ENCODE measurements at regions not wholly inside any gene's neighbourhood (a gene's known extent, or its start where the extent isn't known, plus 50 kb on each side); places are given as distances from the start of the nearest gene placed in this dataset.

DNA sequence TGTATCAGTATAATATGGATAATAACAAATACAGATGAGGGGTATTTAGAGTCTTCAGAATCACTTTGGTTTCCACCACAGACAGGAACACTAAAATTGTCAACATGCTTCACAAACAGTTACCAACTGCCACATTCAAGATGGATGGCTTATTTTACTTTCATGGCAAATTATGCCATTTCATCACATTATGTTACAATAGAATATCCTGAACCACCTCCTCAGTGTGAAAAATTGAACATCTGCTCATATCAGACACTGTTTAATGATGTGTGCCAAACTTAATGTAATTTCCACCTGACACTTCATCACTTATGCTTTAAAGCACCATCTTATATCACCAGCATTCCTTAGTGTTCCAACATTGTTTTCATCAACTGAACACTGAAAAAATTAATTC lies 357.4 kb downstream of the KCNN2 start:
- RAD21 ChIA-PET (ENCODE audit: unreplicated experiment), result no interaction called here
- H2AFZ ChIP-seq (ENCODE audit: control insufficient read depth, low read depth, low read length), result no peak overlapping the region
- H3K27me3 ChIP-seq (replicated peaks in 1 of 2; ENCODE audit: control insufficient read depth in 2 of 2, insufficient read depth in 2 of 2, low read length in 1 of 2), result no peaks in the 10 kb centered on the region
- H3K79me2 ChIP-seq (ENCODE audit: control insufficient read depth, insufficient read depth, low read length), result no peaks in the 10 kb centered on the region
- H4K20me1 ChIP-seq (ENCODE audit: control insufficient read depth, insufficient read depth), result no peaks in the 10 kb centered on the region
- CTCF ChIA-PET, result no interaction called here
- H3K27ac ChIP-seq (ENCODE audit: control insufficient read depth, insufficient read depth), result no peak overlapping the region
- no peak for DNase-seq (ENCODE audit: low read depth, low spot score)
- no peaks in the 10 kb centered on the region for H3K36me3 ChIP-seq (ENCODE audit: control insufficient read depth in 2 of 2, insufficient read depth in 2 of 2, low read length in 1 of 2)
- SMC1A ChIA-PET (ENCODE audit: uncharacterized antibody, unreplicated experiment), result no interaction called here
- H3K9ac ChIP-seq (ENCODE audit: control insufficient read depth, insufficient read depth, low read length), result no peak overlapping the region
- no peaks in the 10 kb centered on the region for H3K9me3 ChIP-seq (replicated peaks; ENCODE audit: control insufficient read depth, insufficient read depth, low read length)
- no peak overlapping the region for H3K4me3 ChIP-seq
- no peak overlapping the region for H3K4me2 ChIP-seq (ENCODE audit: control insufficient read depth, insufficient read depth)
- no peaks in the 10 kb centered on the region for H3K4me1 ChIP-seq (ENCODE audit: control insufficient read depth, insufficient read depth, low read length)
- BruUV-seq (replicated peaks), result no TSS peak
- intact Hi-C loops (cut with micrococcal nuclease; ENCODE audit: unreplicated experiment) (no loop called here), in situ Hi-C loops (cut with MboI) (no loop called here)
- POLR2A ChIA-PET, result no interaction called here
- no peak for FAIRE-seq
- ATAC-seq, result no peak
- TF ChIP-seq, protein P1, sequence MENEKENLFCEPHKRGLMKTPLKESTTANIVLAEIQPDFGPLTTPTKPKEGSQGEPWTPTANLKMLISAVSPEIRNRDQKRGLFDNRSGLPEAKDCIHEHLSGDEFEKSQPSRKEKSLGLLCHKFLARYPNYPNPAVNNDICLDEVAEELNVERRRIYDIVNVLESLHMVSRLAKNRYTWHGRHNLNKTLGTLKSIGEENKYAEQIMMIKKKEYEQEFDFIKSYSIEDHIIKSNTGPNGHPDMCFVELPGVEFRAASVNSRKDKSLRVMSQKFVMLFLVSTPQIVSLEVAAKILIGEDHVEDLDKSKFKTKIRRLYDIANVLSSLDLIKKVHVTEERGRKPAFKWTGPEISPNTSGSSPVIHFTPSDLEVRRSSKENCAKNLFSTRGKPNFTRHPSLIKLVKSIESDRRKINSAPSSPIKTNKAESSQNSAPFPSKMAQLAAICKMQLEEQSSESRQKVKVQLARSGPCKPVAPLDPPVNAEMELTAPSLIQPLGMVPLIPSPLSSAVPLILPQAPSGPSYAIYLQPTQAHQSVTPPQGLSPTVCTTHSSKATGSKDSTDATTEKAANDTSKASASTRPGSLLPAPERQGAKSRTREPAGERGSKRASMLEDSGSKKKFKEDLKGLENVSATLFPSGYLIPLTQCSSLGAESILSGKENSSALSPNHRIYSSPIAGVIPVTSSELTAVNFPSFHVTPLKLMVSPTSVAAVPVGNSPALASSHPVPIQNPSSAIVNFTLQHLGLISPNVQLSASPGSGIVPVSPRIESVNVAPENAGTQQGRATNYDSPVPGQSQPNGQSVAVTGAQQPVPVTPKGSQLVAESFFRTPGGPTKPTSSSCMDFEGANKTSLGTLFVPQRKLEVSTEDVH (IDR thresholded peaks at IDR 0.05; ENCODE audit: low read depth, partially characterized antibody), result no peak
- TF ChIP-seq YBX1 (IDR thresholded peaks at IDR 0.05) (no peak), SMAD1 (IDR thresholded peaks at IDR 0.05; ENCODE audit: low read depth, partially characterized antibody) (no peak), ZNF24 (IDR thresholded peaks at IDR 0.05) (no peak), MXI1 (IDR thresholded peaks at IDR 0.05; ENCODE audit: low read depth, low read length) (no peak), CREB1 (IDR thresholded peaks at IDR 0.05; ENCODE audit: low read depth) (no peak), RBBP5 (conservative IDR thresholded peaks at IDR 0.05) (no peak), ESRRA (IDR thresholded peaks at IDR 0.05; ENCODE audit: low read length) (no peak), SMAD5 (IDR thresholded peaks at IDR 0.05; ENCODE audit: low read depth) (no peak), NFYA (IDR thresholded peaks at IDR 0.05; ENCODE audit: borderline replicate concordance, low read depth, low read length) (no peak), NBN (IDR thresholded peaks at IDR 0.05) (no peak), SREBF1 (IDR thresholded peaks at IDR 0.05; ENCODE audit: low read length) (no peak)
- TF ChIP-seq, protein P2, sequence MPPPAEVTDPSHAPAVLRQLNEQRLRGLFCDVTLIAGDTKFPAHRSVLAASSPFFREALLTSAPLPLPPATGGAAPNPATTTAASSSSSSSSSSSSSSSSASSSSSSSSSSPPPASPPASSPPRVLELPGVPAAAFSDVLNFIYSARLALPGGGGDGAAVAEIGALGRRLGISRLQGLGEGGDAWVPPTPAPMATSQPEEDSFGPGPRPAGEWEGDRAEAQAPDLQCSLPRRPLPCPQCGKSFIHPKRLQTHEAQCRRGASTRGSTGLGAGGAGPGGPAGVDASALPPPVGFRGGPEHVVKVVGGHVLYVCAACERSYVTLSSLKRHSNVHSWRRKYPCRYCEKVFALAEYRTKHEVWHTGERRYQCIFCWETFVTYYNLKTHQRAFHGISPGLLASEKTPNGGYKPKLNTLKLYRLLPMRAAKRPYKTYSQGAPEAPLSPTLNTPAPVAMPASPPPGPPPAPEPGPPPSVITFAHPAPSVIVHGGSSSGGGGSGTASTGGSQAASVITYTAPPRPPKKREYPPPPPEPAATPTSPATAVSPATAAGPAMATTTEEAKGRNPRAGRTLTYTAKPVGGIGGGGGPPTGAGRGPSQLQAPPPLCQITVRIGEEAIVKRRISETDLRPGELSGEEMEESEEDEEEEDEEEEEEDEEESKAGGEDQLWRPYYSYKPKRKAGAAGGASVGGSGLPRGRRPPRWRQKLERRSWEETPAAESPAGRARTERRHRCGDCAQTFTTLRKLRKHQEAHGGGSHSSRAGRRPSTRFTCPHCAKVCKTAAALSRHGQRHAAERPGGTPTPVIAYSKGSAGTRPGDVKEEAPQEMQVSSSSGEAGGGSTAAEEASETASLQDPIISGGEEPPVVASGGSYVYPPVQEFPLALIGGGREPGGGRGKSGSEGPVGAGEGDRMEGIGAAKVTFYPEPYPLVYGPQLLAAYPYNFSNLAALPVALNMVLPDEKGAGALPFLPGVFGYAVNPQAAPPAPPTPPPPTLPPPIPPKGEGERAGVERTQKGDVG (CRISPR knock-in tag; IDR thresholded peaks at IDR 0.05), result no peak
- TF ChIP-seq, protein P3, sequence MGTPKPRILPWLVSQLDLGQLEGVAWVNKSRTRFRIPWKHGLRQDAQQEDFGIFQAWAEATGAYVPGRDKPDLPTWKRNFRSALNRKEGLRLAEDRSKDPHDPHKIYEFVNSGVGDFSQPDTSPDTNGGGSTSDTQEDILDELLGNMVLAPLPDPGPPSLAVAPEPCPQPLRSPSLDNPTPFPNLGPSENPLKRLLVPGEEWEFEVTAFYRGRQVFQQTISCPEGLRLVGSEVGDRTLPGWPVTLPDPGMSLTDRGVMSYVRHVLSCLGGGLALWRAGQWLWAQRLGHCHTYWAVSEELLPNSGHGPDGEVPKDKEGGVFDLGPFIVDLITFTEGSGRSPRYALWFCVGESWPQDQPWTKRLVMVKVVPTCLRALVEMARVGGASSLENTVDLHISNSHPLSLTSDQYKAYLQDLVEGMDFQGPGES (IDR thresholded peaks at IDR 0.05), result no peak
- TF ChIP-seq, protein P4, sequence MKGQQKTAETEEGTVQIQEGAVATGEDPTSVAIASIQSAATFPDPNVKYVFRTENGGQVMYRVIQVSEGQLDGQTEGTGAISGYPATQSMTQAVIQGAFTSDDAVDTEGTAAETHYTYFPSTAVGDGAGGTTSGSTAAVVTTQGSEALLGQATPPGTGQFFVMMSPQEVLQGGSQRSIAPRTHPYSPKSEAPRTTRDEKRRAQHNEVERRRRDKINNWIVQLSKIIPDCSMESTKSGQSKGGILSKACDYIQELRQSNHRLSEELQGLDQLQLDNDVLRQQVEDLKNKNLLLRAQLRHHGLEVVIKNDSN (IDR thresholded peaks at IDR 0.05; ENCODE audit: borderline replicate concordance, extremely low read length, insufficient read depth, low read depth, low read length), result no peak
- TF ChIP-seq, protein P5, sequence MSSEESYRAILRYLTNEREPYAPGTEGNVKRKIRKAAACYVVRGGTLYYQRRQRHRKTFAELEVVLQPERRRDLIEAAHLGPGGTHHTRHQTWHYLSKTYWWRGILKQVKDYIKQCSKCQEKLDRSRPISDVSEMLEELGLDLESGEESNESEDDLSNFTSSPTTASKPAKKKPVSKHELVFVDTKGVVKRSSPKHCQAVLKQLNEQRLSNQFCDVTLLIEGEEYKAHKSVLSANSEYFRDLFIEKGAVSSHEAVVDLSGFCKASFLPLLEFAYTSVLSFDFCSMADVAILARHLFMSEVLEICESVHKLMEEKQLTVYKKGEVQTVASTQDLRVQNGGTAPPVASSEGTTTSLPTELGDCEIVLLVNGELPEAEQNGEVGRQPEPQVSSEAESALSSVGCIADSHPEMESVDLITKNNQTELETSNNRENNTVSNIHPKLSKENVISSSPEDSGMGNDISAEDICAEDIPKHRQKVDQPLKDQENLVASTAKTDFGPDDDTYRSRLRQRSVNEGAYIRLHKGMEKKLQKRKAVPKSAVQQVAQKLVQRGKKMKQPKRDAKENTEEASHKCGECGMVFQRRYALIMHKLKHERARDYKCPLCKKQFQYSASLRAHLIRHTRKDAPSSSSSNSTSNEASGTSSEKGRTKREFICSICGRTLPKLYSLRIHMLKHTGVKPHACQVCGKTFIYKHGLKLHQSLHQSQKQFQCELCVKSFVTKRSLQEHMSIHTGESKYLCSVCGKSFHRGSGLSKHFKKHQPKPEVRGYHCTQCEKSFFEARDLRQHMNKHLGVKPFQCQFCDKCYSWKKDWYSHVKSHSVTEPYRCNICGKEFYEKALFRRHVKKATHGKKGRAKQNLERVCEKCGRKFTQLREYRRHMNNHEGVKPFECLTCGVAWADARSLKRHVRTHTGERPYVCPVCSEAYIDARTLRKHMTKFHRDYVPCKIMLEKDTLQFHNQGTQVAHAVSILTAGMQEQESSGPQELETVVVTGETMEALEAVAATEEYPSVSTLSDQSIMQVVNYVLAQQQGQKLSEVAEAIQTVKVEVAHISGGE (CRISPR knock-in tag; IDR thresholded peaks at IDR 0.05), result no peak
